ENCODE measurements at regions not wholly inside any gene's neighbourhood (a gene's known extent, or its start where the extent isn't known, plus 50 kb on each side); places are given as distances from the start of the nearest gene placed in this dataset.

DNA sequence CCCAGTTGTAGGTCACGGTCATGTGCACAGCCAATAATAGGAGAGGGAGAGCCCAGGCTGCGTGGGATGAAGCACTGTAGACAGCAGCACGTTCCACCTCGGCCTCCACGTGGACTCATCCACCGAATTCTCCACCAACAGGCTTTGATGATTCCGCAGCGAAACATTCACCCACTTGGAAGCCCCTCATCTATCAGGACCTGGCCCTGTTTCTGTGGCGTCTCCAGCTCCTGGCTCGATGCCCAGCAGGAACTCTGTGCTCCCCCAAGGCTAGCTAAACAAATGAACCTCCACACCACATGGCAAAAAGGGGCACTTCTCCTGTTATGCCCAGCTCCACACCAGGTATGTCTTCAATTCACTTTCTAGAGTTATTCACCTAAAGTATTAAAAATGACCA lies 237.9 kb upstream of the PDE10A start:
- CTCF ChIA-PET: no interaction called here
- POLR2A ChIA-PET (ENCODE audit: low non-redundant PET): no interaction called here
- Histone ChIP-seq H3K36me3 (ENCODE audit: insufficient read depth, low read length, poor library complexity, severe bottlenecking) (no peaks in the 10 kb centered on the region), H3K9me3 (ENCODE audit: low read depth, low read length, poor library complexity, severe bottlenecking) (no peaks in the 10 kb centered on the region), H3K4me3 (ENCODE audit: low read depth, low read length, poor library complexity, severe bottlenecking) (no peak overlapping the region), H3K27me3 (replicated peaks; ENCODE audit: insufficient read depth, low read depth, low read length, poor library complexity) (no peaks in the 10 kb centered on the region), H3K27ac (ENCODE audit: low read depth, low read length, poor library complexity, severe bottlenecking) (no peak overlapping the region), H3K4me1 (ENCODE audit: insufficient read depth, low read length, poor library complexity, severe bottlenecking) (no peaks in the 10 kb centered on the region)
- intact Hi-C loops (cut with micrococcal nuclease; ENCODE audit: unreplicated experiment): no loop called here
- no TSS peak for BruUV-seq (replicated peaks)
- no peak for TF ChIP-seq CTCF (conservative IDR thresholded peaks at IDR 0.05; ENCODE audit: low read depth, low read length)
- TF ChIP-seq EZH2 (IDR thresholded peaks at IDR 0.05; ENCODE audit: borderline replicate concordance, low read depth, low read length, poor library complexity, severe bottlenecking): no peak
- DNase-seq (ENCODE audit: low spot score): no peak

GRCh38 chr6:165899611-165900010 lies 236.6 kb upstream of the PDE10A start:
- DNase-seq (ENCODE audit: low spot score): no peak
- no TSS peak for BruUV-seq (replicated peaks)
- Histone ChIP-seq H3K27me3 (replicated peaks; ENCODE audit: insufficient read depth, low read depth, low read length, poor library complexity) (no peaks in the 10 kb centered on the region), H3K4me1 (ENCODE audit: insufficient read depth, low read length, poor library complexity, severe bottlenecking) (no peaks in the 10 kb centered on the region), H3K9me3 (ENCODE audit: low read depth, low read length, poor library complexity, severe bottlenecking) (no peaks in the 10 kb centered on the region), H3K36me3 (ENCODE audit: insufficient read depth, low read length, poor library complexity, severe bottlenecking) (no peaks in the 10 kb centered on the region), H3K4me3 (ENCODE audit: low read depth, low read length, poor library complexity, severe bottlenecking) (no peak overlapping the region), H3K27ac (ENCODE audit: low read depth, low read length, poor library complexity, severe bottlenecking) (no peak overlapping the region)
- TF ChIP-seq EZH2 (IDR thresholded peaks at IDR 0.05; ENCODE audit: borderline replicate concordance, low read depth, low read length, poor library complexity, severe bottlenecking): no peak
- ChIA-PET POLR2A (ENCODE audit: low non-redundant PET) (no interaction called here), CTCF (no interaction called here)
- intact Hi-C loops (cut with micrococcal nuclease; ENCODE audit: unreplicated experiment): no loop called here

GRCh38 chr6:165895421-165896165 lies 232.6 kb upstream of the PDE10A start:
- no TSS peak for BruUV-seq (replicated peaks)
- no peaks in the 10 kb centered on the region for H3K4me1 ChIP-seq (ENCODE audit: insufficient read depth, low read length, poor library complexity, severe bottlenecking)
- H3K27me3 ChIP-seq (replicated peaks; ENCODE audit: insufficient read depth, low read depth, low read length, poor library complexity): no peaks in the 10 kb centered on the region
- POLR2A ChIA-PET (ENCODE audit: low non-redundant PET): no interaction called here
- no peaks in the 10 kb centered on the region for H3K9me3 ChIP-seq (ENCODE audit: low read depth, low read length, poor library complexity, severe bottlenecking)
- intact Hi-C loops (cut with micrococcal nuclease; ENCODE audit: unreplicated experiment): no loop called here
- H3K36me3 ChIP-seq (ENCODE audit: insufficient read depth, low read length, poor library complexity, severe bottlenecking): no peaks in the 10 kb centered on the region
- DNase-seq (ENCODE audit: low spot score): no peak
- CTCF ChIA-PET: no interaction called here
- H3K27ac ChIP-seq (ENCODE audit: low read depth, low read length, poor library complexity, severe bottlenecking): no peak overlapping the region
- H3K4me3 ChIP-seq (ENCODE audit: low read depth, low read length, poor library complexity, severe bottlenecking): no peak overlapping the region
- no peak for TF ChIP-seq CTCF (conservative IDR thresholded peaks at IDR 0.05; ENCODE audit: low read depth, low read length)
- TF ChIP-seq EZH2 (IDR thresholded peaks at IDR 0.05; ENCODE audit: borderline replicate concordance, low read depth, low read length, poor library complexity, severe bottlenecking): no peak

All from A673 (cell line).